OCI-LY7 (cell line): ENCODE measurements at regions not wholly inside any gene's neighbourhood (a gene's known extent, or its start where the extent isn't known, plus 50 kb on each side); places are given as distances from the start of the nearest gene placed in this dataset.

Experiments used
- BruUV-seq: library from RNA; stranded (reverse); fragments of 400-500 nt; replicated peaks from 2 replicates; lab custom pipeline; 2021; lab: Mats Ljungman, UMichigan
- CTCF ChIA-PET: fragments of 300-600 bp; sonication (Branson Sonifier 250); formaldehyde crosslinking; loops from one replicate; lab custom pipeline; 2022; ENCODE audit warnings: antibody characterized with exemption; ENCODE audit not compliant: unreplicated experiment; lab: Charles Lee
- POLR2A ChIA-PET: fragments of 300-600 bp; sonication (Branson Sonifier 250); formaldehyde crosslinking; loops from one replicate; lab custom pipeline; 2022; ENCODE audit warnings: antibody characterized with exemption; lab: Charles Lee
- DNase-seq: peaks from one replicate; pipeline ENCODE4 v3.0.0-alpha.2; 2015; ENCODE audit warnings: low spot score
- H2AFZ ChIP-seq: fragments of 200-600 bp; sonication (generic), shearing (Covaris generic); 2 replicates; pipeline ENCODE4 v1.6.1; 2014; ENCODE audit warnings: mild to moderate bottlenecking, antibody characterized with exemption, low read length, moderate library complexity
- H3K27ac ChIP-seq: fragments of 200-600 bp; sonication (generic); 2 replicates; pipeline ENCODE4 v1.5.1; 2014; ENCODE audit warnings: mixed run types, low read depth, mild to moderate bottlenecking, moderate library complexity, low read length, inconsistent platforms; ENCODE audit not compliant: poor library complexity, severe bottlenecking
- H3K36me3 ChIP-seq: fragments of 200-600 bp; sonication (generic); 2 replicates; pipeline ENCODE4 v1.6.1; 2014; ENCODE audit warnings: mild to moderate bottlenecking, antibody characterized with exemption, low read length, moderate library complexity, mixed read lengths; ENCODE audit not compliant: insufficient read depth
- H3K4me1 ChIP-seq: fragments of 200-600 bp; sonication (generic); 2 replicates; pipeline ENCODE4 v1.5.1; 2014; ENCODE audit warnings: mild to moderate bottlenecking, low read length; ENCODE audit not compliant: insufficient read depth, poor library complexity, severe bottlenecking
- H3K4me2 ChIP-seq: fragments of 200-600 bp; sonication (generic); 2 replicates; pipeline ENCODE4 v1.6.1; 2014; ENCODE audit warnings: mild to moderate bottlenecking, low read length
- H3K4me3 ChIP-seq: fragments of 200-600 bp; sonication (generic); 2 replicates; pipeline ENCODE4 v1.5.1; 2014; ENCODE audit warnings: mild to moderate bottlenecking, low read depth, low read length; ENCODE audit not compliant: poor library complexity, severe bottlenecking
- H3K79me2 ChIP-seq: fragments of 200-600 bp; sonication (generic); 2 replicates; pipeline ENCODE4 v1.6.1; 2016; ENCODE audit warnings: low read depth, mild to moderate bottlenecking, low read length, moderate library complexity, mixed read lengths; ENCODE audit not compliant: insufficient read depth
- H3K9me2 ChIP-seq: fragments of 200-600 bp; sonication (generic); 2 replicates; pipeline ENCODE4 v1.6.1; 2016; ENCODE audit warnings: mild to moderate bottlenecking, low read length, mixed read lengths; ENCODE audit not compliant: insufficient read depth
- H3K9me3 ChIP-seq: fragments of 200-600 bp; sonication (generic); 2 replicates; pipeline ENCODE4 v1.6.1; 2014; ENCODE audit warnings: mild to moderate bottlenecking, mixed run types, low read length, mixed read lengths
- H4K20me1 ChIP-seq: fragments of 200-600 bp; sonication (generic); 2 replicates; pipeline ENCODE4 v1.6.1; 2014; ENCODE audit warnings: mild to moderate bottlenecking, antibody characterized with exemption, low read length, moderate library complexity, mixed read lengths; ENCODE audit not compliant: insufficient read depth
- CTCF ChIP-seq: fragments of 200-600 bp; sonication (generic); conservative IDR thresholded peaks from 2 replicates; pipeline ENCODE4 v1.5.1; 2014; ENCODE audit warnings: mild to moderate bottlenecking, antibody characterized with exemption, low read length, moderate library complexity, mixed read lengths
- EZH2phosphoT487 ChIP-seq: fragments of 200-600 bp; sonication (generic); IDR thresholded peaks from 2 replicates; pipeline ENCODE4 v1.6.1; 2018; ENCODE audit warnings: low read depth, borderline replicate concordance, mild to moderate bottlenecking, mixed run types, antibody characterized with exemption, low read length, moderate library complexity, mixed read lengths
- intact Hi-C: fragments of 100-400 bp; cut with micrococcal nuclease; formaldehyde crosslinking; loops from one replicate; pipeline ENCODE4 v1.10.0; 2022; ENCODE audit not compliant: unreplicated experiment

- CTCF ChIA-PET, result no interaction called here
Observed at GRCh38 chr14:61992139-61992538, 229.9 kb downstream of the SNAPC1 start.

GRCh38 chr14:61992926-61993325 lies 230.7 kb downstream of the SNAPC1 start:
- H3K4me3 ChIP-seq, result no peak overlapping the region
- no peak overlapping the region for H3K27ac ChIP-seq
- BruUV-seq, result no TSS peak
- no peaks in the 10 kb centered on the region for H4K20me1 ChIP-seq
- no peaks in the 10 kb centered on the region for H3K9me3 ChIP-seq
- TF ChIP-seq EZH2phosphoT487, result no peak
- TF ChIP-seq CTCF, result no peak
- H3K4me1 ChIP-seq, result no peaks in the 10 kb centered on the region
- intact Hi-C loops, result no loop called here
- ChIA-PET POLR2A (interaction anchor here (0.7 kb wide), 1 partner anchor 231 kb away, joined by 3 read pairs; the partner anchor contains the start of gene SNAPC1), CTCF (no interaction called here)
- no peaks in the 10 kb centered on the region for H3K79me2 ChIP-seq
- H3K9me2 ChIP-seq, result no peaks in the 10 kb centered on the region
- no peak overlapping the region for H3K4me2 ChIP-seq
- no peak for DNase-seq
- H3K36me3 ChIP-seq, result no peaks in the 10 kb centered on the region
- H2AFZ ChIP-seq, result no peak overlapping the region

More at GRCh38 chr14:61992139-61992538, 229.9 kb downstream of the SNAPC1 start:
- no peak for DNase-seq
- H3K27ac ChIP-seq, result no peak overlapping the region
- no peak for TF ChIP-seq CTCF
- TF ChIP-seq EZH2phosphoT487, result no peak
- no peaks in the 10 kb centered on the region for H3K9me3 ChIP-seq
- H4K20me1 ChIP-seq, result no peaks in the 10 kb centered on the region
- no peaks in the 10 kb centered on the region for H3K4me1 ChIP-seq
- no peak overlapping the region for H2AFZ ChIP-seq
- no peaks in the 10 kb centered on the region for H3K9me2 ChIP-seq
- no peak overlapping the region for H3K4me3 ChIP-seq
- POLR2A ChIA-PET, result no interaction called here
- BruUV-seq, result no TSS peak
- H3K4me2 ChIP-seq, result no peak overlapping the region
- H3K79me2 ChIP-seq, result no peaks in the 10 kb centered on the region
- no peaks in the 10 kb centered on the region for H3K36me3 ChIP-seq
- intact Hi-C loops, result no loop called here

GRCh38 chr14:61994589-61994988 lies 232.4 kb downstream of the SNAPC1 start:
- Histone ChIP-seq H3K79me2 (no peaks in the 10 kb centered on the region), H3K9me3 (no peaks in the 10 kb centered on the region), H2AFZ (no peak overlapping the region), H3K4me1 (no peaks in the 10 kb centered on the region), H3K4me3 (no peak overlapping the region), H3K4me2 (no peak overlapping the region), H3K36me3 (no peaks in the 10 kb centered on the region), H3K27ac (no peak overlapping the region), H4K20me1 (no peaks in the 10 kb centered on the region), H3K9me2 (no peaks in the 10 kb centered on the region)
- POLR2A ChIA-PET, result interaction anchor here (0.5 to 0.7 kb wide), 2 partner anchors 118 to 704 kb away, joined by 3 read pairs; no protein-coding TSS in a partner anchor
- BruUV-seq, result no TSS peak
- intact Hi-C loops, result no loop called here
- no peak for DNase-seq
- no peak for TF ChIP-seq EZH2phosphoT487
- TF ChIP-seq CTCF, result no peak
- CTCF ChIA-PET, result no interaction called here
